Ascending aorta (tissue), 2 donors: ENCODE measurements at regions not wholly inside any gene's neighbourhood (a gene's known extent, or its start where the extent isn't known, plus 50 kb on each side); places are given as distances from the start of the nearest gene placed in this dataset.

Experiments
- DNase-seq, 2 donors: peaks; one replicate each; pipeline ENCODE4 v3.0.0-alpha.2; 2019; ENCODE audit warnings: low spot score in 2 of 2
- H3K27ac ChIP-seq, 2 donors: fragments of 200-600 bp; sonication (generic); one replicate each; pipeline ENCODE4 v1.5.1; 2016 to 2017; ENCODE audit warnings: mild to moderate bottlenecking in 1 of 2
- H3K27me3 ChIP-seq: fragments of 200-600 bp; sonication (generic); one replicate; pipeline ENCODE4 v1.5.1; 2017
- H3K36me3 ChIP-seq, 2 donors: fragments of 200-600 bp; sonication (generic); one replicate each; pipeline ENCODE4 v1.5.1; 2016
- H3K4me1 ChIP-seq, 2 donors: fragments of 200-600 bp; sonication (generic); one replicate each; pipeline ENCODE4 v1.5.1; 2016 to 2017; ENCODE audit warnings: mild to moderate bottlenecking in 1 of 2
- H3K4me3 ChIP-seq, 2 donors: fragments of 200-600 bp; sonication (generic); one replicate each; pipeline ENCODE4 v1.5.1; 2016 to 2017; ENCODE audit warnings: mild to moderate bottlenecking in 1 of 2
- H3K9me3 ChIP-seq, 2 donors: fragments of 200-600 bp; sonication (generic); one replicate each; pipeline ENCODE4 v1.5.1; 2016
- CTCF ChIP-seq, 3 experiments: fragments of 200-600 bp in 2 of 3; fragments of 450-650 bp in 1 of 3; sonication (generic) in 2 of 3; IDR thresholded peaks; one replicate each; pipeline ENCODE4 v1.5.1; 2016 to 2019; ENCODE audit warnings: antibody characterized with exemption in 3 of 3, mild to moderate bottlenecking in 1 of 3, moderate library complexity in 1 of 3
- intact Hi-C: fragments of 100-400 bp; cut with DNase I; formaldehyde crosslinking; loops from one replicate; pipeline ENCODE4 v1.15.1; 2023

GRCh38 chr15:61798631-61799030 lies 261.6 kb downstream of the VPS13C start:
- no peak for DNase-seq
- H3K4me3 ChIP-seq = no peak overlapping the region
- no peak overlapping the region for H3K27ac ChIP-seq
- H3K27me3 ChIP-seq = no peaks in the 10 kb centered on the region
- TF ChIP-seq CTCF (IDR thresholded peaks at IDR 0.05) = no peak
- H3K36me3 ChIP-seq = no peaks in the 10 kb centered on the region
- intact Hi-C loops = no loop called here
- H3K9me3 ChIP-seq = no peaks in the 10 kb centered on the region
- H3K4me1 ChIP-seq = no peaks in the 10 kb centered on the region

GRCh38 chr15:61796056-61796455 lies 264.2 kb downstream of the VPS13C start:
- no peaks in the 10 kb centered on the region for H3K27me3 ChIP-seq
- no peaks in the 10 kb centered on the region for H3K36me3 ChIP-seq
- intact Hi-C loops = no loop called here
- no peak for TF ChIP-seq CTCF (IDR thresholded peaks at IDR 0.05)
- H3K4me3 ChIP-seq = no peak overlapping the region
- no peak for DNase-seq
- no peaks in the 10 kb centered on the region for H3K4me1 ChIP-seq
- H3K27ac ChIP-seq = no peak overlapping the region
- H3K9me3 ChIP-seq = no peaks in the 10 kb centered on the region

- intact Hi-C loops = no loop called here
- no peak for TF ChIP-seq CTCF (IDR thresholded peaks at IDR 0.05)
- DNase-seq = no peak
- no peaks in the 10 kb centered on the region for H3K4me1 ChIP-seq
- no peaks in the 10 kb centered on the region for H3K27me3 ChIP-seq
- no peak overlapping the region for H3K4me3 ChIP-seq
- no peaks in the 10 kb centered on the region for H3K9me3 ChIP-seq
- H3K36me3 ChIP-seq = no peaks in the 10 kb centered on the region
- no peak overlapping the region for H3K27ac ChIP-seq
These were observed 265.4 kb downstream of the VPS13C start for GRCh38 chr15:61794881-61795280.

- no peak for TF ChIP-seq CTCF (IDR thresholded peaks at IDR 0.05)
- no peaks in the 10 kb centered on the region for H3K4me1 ChIP-seq
- no peak for DNase-seq
- H3K9me3 ChIP-seq = no peaks in the 10 kb centered on the region
- H3K4me3 ChIP-seq = no peak overlapping the region
- H3K27ac ChIP-seq = no peak overlapping the region
- H3K27me3 ChIP-seq = no peaks in the 10 kb centered on the region
- H3K36me3 ChIP-seq = no peaks in the 10 kb centered on the region
- intact Hi-C loops = no loop called here
These were observed 266.0 kb downstream of the VPS13C start for GRCh38 chr15:61794276-61794675.

- no peak for DNase-seq
- Histone ChIP-seq H3K36me3 (no peaks in the 10 kb centered on the region), H3K9me3 (no peaks in the 10 kb centered on the region), H3K27me3 (no peaks in the 10 kb centered on the region), H3K4me3 (no peak overlapping the region), H3K27ac (no peak overlapping the region), H3K4me1 (no peaks in the 10 kb centered on the region)
- no peak for TF ChIP-seq CTCF (IDR thresholded peaks at IDR 0.05)
- intact Hi-C loops = no loop called here
These were observed 275.5 kb downstream of the VPS13C start for GRCh38 chr15:61784734-61785133.

- H3K27me3 ChIP-seq = no peaks in the 10 kb centered on the region
- H3K4me1 ChIP-seq = no peaks in the 10 kb centered on the region
- no peak overlapping the region for H3K4me3 ChIP-seq
- DNase-seq = no peak
- intact Hi-C loops = no loop called here
- TF ChIP-seq CTCF (IDR thresholded peaks at IDR 0.05) = no peak
- H3K9me3 ChIP-seq = no peaks in the 10 kb centered on the region
- H3K36me3 ChIP-seq = no peaks in the 10 kb centered on the region
- no peak overlapping the region for H3K27ac ChIP-seq
These were observed 279.8 kb downstream of the VPS13C start for GRCh38 chr15:61780278-61780980.
